MM.1S (cell line): ENCODE measurements at regions not wholly inside any gene's neighbourhood (a gene's known extent, or its start where the extent isn't known, plus 50 kb on each side); places are given as distances from the start of the nearest gene placed in this dataset.

Experiments used
- CTCF ChIP-seq: fragments of 300-600 bp; sonication (generic); IDR thresholded peaks from 2 replicates; pipeline ENCODE4 v1.5.1; 2016; ENCODE audit warnings: antibody characterized with exemption, low read length, mixed read lengths
- EZH2 ChIP-seq: fragments of 300-600 bp; sonication (generic); optimal IDR thresholded peaks from 2 replicates; pipeline ENCODE3; 2017; ENCODE audit warnings: low read depth, mild to moderate bottlenecking, antibody characterized with exemption, low read length, mixed read lengths
- EZH2phosphoT487 ChIP-seq: fragments of 300-600 bp; sonication (generic); IDR thresholded peaks from 2 replicates; pipeline ENCODE4 v1.6.1; 2018; ENCODE audit warnings: antibody characterized with exemption, low read length

DNA sequence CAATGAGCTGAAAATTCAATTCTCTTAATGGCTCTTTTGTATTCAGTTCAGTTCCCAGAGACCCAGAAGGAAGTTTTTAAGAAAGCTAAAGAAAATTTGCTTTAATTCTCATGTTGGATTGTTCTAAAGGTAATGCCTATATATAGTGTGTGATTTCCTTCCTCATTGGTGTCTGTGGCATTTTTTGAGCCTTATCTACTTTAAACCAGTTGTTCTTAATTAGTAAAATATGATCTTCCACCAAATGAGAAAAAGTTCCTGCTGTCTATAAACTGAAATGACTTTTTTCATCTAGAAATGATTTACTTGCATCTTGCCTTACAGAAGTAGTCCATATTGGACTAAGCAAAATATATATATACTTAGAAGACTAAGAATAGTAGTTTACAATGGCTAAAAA is 622.1 kb upstream of the KIRREL3 start:
- TF ChIP-seq CTCF (no peak), EZH2 (no peak), EZH2phosphoT487 (no peak)
